Activated naive CD4-positive, alpha-beta T cell treated with anti-CD3 and anti-CD28 coated beads, Interleukin-2, amount 50 U/mL, for 24 hours (primary cell): ENCODE measurements at regions not wholly inside any gene's neighbourhood (a gene's known extent, or its start where the extent isn't known, plus 50 kb on each side); places are given as distances from the start of the nearest gene placed in this dataset.

Experiments
- H3K27ac Mint-ChIP-seq: one replicate; pipeline ENCODE4 v1.8.0; 2021; ENCODE audit warnings: mild to moderate bottlenecking, mixed read lengths
- H3K27me3 Mint-ChIP-seq: one replicate; pipeline ENCODE4 v1.8.0; 2021; ENCODE audit warnings: mixed read lengths
- H3K36me3 Mint-ChIP-seq: one replicate; pipeline ENCODE4 v1.8.0; 2021; ENCODE audit warnings: mixed read lengths
- H3K4me1 Mint-ChIP-seq: one replicate; pipeline ENCODE4 v1.8.0; 2021; ENCODE audit warnings: mixed read lengths
- H3K4me3 Mint-ChIP-seq: one replicate; pipeline ENCODE4 v1.8.0; 2021; ENCODE audit warnings: mild to moderate bottlenecking, mixed read lengths
- H3K9me3 Mint-ChIP-seq: one replicate; pipeline ENCODE4 v1.8.0; 2021; ENCODE audit warnings: mixed read lengths

DNA sequence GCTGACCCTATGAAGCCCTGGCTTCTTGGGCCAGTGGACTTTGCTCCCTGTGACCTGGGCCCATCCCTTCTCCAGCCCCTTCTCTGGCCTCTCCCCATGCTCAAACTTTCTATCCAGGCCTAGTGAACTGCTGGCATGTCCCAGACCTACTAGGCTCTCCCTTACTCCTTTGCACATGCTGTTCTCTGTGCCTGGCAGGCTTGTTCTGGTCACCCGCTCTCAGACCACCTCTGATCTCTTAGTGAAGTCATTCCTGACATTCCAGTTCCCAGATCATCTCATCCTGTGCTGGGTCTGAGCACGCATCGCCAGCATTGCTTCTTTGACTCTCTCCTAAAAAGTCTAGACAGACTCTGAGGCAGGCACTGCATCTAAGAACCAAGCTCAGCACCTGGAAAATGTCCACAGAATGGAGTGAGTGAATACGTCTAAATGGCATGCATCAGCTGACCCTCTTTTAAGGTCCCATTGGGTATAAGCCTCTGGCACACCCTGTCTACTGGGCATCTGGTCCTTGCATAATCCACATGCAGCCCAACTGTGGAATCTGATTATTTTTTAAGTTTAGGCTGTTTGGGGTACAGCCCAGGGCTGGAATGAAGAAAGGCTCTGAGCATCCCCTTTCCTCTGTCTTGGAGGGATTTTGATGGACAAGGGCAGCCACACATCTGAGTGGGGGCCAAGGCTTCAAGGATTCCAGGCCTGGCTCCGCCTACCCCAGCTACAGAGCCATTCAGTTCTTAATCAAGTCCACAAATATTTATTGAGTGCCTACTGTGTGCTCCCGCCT lies 130.6 kb upstream of the HAAO start:
- Mint-ChIP-seq H3K36me3 (no peaks in the 10 kb centered on the region), H3K27me3 (no peaks in the 10 kb centered on the region), H3K4me3 (no peak overlapping the region), H3K9me3 (no peaks in the 10 kb centered on the region), H3K4me1 (no peaks in the 10 kb centered on the region), H3K27ac (no peak overlapping the region)

DNA sequence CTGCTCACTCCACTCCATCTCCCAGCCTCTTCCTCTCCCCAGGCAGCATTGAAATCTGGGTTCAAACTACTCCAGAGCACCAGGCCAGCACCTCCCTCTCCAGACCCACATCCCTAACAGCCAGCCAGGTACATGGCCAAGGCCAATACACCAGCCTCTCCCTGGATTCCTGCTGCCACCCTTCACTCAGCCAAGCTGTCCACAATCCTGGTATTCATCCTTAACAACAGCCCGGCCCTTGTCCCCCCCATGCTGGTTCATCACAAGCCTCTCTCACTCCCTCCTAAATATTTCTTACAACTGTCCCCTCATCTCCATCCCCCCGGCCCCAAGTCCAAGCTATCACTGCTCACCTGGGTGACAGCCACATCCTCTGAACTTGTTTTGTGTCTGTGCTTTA lies 129.9 kb upstream of the HAAO start:
- Mint-ChIP-seq H3K27me3 (no peaks in the 10 kb centered on the region), H3K36me3 (no peaks in the 10 kb centered on the region), H3K4me3 (no peak overlapping the region), H3K27ac (no peak overlapping the region), H3K4me1 (no peaks in the 10 kb centered on the region), H3K9me3 (no peaks in the 10 kb centered on the region)

DNA sequence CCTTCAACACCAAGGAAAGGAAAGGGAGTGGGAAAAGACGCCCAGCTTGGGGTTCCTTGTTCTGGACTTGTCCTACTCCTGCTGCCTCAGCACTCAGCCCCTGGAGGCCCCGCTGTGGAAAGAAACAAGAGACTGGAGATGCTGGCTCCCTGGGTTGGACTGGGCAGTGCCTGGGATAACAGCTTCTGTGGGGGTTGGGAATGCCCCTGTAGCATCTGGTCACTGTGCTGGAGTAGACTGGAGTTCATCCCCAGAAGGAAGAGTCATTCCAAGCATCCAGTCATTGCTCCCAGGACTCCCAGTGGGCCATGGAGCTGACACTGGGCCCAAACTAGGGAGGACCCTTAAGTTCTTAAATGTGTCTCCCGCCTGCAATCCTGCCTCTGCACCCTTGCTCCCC lies 129.3 kb upstream of the HAAO start:
- no peak overlapping the region for H3K4me3 Mint-ChIP-seq
- no peaks in the 10 kb centered on the region for H3K27me3 Mint-ChIP-seq
- no peak overlapping the region for H3K27ac Mint-ChIP-seq
- no peaks in the 10 kb centered on the region for H3K36me3 Mint-ChIP-seq
- H3K4me1 Mint-ChIP-seq: no peaks in the 10 kb centered on the region
- no peaks in the 10 kb centered on the region for H3K9me3 Mint-ChIP-seq

DNA sequence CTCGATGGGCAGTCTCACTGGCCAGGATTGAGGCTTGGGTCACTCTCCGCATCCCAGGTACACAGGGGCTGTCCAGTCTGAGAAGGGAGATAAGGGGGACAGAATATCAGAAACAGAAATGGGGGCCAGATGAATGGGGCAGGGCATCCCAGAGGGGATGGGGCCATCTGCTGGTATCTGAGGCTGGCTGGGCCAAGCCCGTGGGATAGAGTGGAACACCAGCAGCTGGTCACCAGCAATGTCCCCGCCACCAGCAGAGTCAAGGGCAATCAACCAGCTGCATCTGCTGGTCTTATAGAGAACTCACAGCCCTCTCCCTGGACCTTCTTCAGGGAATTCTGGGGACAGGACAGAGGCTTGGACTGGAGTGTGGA lies 128.8 kb upstream of the HAAO start:
- Mint-ChIP-seq H3K4me3 (no peak overlapping the region), H3K9me3 (no peaks in the 10 kb centered on the region), H3K4me1 (no peaks in the 10 kb centered on the region), H3K36me3 (no peaks in the 10 kb centered on the region), H3K27me3 (no peaks in the 10 kb centered on the region), H3K27ac (no peak overlapping the region)

DNA sequence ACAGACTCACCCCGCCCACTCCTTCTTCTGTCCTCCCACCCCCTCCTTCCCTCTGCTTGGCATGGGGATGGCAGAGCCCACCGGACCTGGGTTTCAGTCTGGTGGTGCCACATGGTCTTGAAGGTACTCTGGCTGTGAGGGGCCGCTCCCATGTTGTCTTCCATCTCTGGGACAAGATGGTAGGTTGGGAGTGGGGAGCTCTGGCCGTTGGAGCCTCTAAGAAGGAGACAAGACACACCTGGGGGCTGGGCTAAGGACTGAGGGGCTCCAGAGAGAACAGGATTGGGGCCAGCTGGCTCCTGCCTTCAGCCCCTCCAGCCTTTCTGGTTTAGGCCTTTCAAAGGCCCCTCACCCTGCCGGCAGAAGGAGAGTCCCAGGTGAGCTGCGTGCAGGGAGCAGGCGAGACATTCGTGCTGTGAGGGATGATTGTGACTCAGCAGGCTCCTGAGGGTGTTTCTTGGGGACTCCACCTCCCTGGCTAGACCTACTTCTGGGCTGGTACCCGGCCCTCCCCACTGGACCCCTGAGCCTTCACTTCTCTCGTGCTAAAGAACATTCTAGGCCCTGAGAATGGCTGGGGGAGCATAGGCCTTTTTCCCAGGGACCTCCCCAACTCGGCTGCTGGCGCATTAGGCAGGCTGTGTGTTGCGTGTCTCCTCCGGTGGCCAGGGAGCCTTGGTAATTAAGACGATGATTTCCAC lies 128.2 kb upstream of the HAAO start:
- Mint-ChIP-seq H3K4me3 (no peak overlapping the region), H3K27ac (no peak overlapping the region), H3K4me1 (no peaks in the 10 kb centered on the region), H3K9me3 (no peaks in the 10 kb centered on the region), H3K36me3 (no peaks in the 10 kb centered on the region), H3K27me3 (no peaks in the 10 kb centered on the region)

DNA sequence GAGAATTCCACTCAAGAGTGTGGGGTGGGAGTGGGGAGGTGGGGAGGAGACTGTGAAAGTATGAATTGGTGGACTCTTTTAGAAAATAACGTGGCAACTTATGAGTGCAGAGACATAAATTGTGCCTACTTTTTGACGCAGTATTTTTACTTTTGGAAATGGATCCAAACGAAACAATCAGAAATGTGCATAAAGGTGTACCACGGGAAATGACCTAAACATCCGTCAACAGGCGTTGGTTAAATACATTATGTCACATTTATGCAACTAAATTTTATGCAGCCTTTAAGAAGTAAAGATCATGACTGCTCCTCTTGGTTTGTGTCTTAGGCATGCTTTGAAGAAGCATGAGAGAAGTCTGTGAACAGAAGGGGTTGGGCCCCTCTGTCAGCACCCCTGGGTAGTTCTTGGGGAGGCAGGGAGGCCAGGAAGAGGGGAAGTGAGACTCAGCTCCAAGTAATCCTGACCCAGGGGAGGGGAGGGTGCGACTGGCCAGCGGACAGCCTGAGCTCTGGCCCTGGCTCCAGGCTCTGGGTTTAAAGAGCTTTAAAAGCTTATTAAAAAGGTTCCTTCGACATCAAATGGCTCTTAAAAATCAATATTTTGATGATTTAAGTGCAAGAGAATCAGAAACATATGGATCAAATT lies 126.4 kb upstream of the HAAO start:
- H3K27me3 Mint-ChIP-seq: no peaks in the 10 kb centered on the region
- H3K36me3 Mint-ChIP-seq: no peaks in the 10 kb centered on the region
- no peak overlapping the region for H3K4me3 Mint-ChIP-seq
- no peaks in the 10 kb centered on the region for H3K9me3 Mint-ChIP-seq
- no peaks in the 10 kb centered on the region for H3K4me1 Mint-ChIP-seq
- no peak overlapping the region for H3K27ac Mint-ChIP-seq

DNA sequence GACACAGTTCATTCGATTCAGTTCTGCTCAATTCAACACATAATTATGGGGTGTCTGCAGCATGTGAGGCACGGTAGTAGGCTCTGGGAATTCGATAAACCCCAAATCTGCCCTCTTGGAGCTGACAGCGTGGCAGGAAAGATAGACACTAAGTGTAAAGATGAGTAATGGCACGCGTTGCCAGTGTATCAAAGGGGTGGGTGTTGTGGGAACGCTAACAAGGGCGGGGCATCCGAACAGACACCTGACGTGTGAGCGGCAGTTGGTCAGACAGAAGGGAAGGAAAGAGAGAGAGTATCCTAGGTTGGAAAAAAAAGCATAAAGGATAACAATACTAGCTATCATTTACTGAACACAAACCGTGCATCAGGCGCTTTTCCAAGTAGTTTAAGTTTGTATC lies 125.7 kb upstream of the HAAO start:
- no peak overlapping the region for H3K4me3 Mint-ChIP-seq
- no peaks in the 10 kb centered on the region for H3K9me3 Mint-ChIP-seq
- peaks cover 5% of the 10 kb centered on the region for H3K4me1 Mint-ChIP-seq
- H3K36me3 Mint-ChIP-seq: no peaks in the 10 kb centered on the region
- H3K27me3 Mint-ChIP-seq: no peaks in the 10 kb centered on the region
- H3K27ac Mint-ChIP-seq: no peak overlapping the region

DNA sequence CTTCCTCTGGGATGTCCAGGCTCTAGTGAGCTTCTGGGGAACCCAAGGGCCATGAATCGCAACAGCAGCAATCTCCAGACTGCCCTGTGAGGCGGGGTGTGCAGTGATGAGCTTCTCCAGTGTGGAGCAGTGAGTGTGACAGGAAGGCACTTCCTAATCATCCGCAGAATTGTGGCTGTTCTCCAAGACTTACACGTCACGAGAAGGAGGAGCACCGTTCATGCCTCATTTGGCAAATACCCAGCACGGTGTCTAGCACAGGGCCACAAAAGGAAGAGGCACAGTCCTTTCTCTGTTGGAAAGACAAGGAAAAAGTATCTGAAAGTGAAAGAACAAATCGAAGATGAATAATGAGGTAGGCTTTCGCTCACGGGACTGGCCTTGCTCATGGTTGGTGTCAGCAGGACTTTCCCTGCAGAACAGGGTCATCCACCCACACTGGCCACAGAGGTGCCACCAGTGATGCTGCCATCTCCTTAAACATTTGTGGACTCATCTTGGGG lies 125.1 kb upstream of the HAAO start:
- Mint-ChIP-seq H3K4me3 (no peak overlapping the region), H3K36me3 (no peaks in the 10 kb centered on the region), H3K9me3 (no peaks in the 10 kb centered on the region), H3K27me3 (no peaks in the 10 kb centered on the region), H3K27ac (no peak overlapping the region), H3K4me1 (peaks cover 5% of the 10 kb centered on the region)

DNA sequence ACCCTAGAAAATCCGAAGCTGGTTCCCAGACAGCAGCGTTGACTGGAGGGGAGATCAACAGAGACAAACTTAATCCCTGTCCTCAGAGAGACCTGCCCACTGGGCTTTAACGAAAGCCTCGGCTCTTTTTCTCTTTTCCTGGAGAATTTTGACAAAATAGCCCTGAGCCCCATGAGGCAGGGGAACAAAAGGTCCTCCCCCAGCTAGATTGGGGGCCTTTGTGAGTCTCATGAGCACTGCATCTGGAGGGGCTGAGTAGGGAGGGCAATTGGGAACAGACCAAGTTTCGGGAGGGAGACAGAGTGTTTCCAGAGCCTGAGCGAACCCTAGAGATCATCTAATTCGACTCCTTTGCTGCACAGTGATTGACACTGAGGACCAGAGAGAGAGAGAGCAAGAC lies 123.9 kb upstream of the HAAO start:
- no peak overlapping the region for H3K27ac Mint-ChIP-seq
- H3K4me3 Mint-ChIP-seq: no peak overlapping the region
- no peaks in the 10 kb centered on the region for H3K9me3 Mint-ChIP-seq
- H3K36me3 Mint-ChIP-seq: no peaks in the 10 kb centered on the region
- H3K4me1 Mint-ChIP-seq: peaks cover 5% of the 10 kb centered on the region
- no peaks in the 10 kb centered on the region for H3K27me3 Mint-ChIP-seq

DNA sequence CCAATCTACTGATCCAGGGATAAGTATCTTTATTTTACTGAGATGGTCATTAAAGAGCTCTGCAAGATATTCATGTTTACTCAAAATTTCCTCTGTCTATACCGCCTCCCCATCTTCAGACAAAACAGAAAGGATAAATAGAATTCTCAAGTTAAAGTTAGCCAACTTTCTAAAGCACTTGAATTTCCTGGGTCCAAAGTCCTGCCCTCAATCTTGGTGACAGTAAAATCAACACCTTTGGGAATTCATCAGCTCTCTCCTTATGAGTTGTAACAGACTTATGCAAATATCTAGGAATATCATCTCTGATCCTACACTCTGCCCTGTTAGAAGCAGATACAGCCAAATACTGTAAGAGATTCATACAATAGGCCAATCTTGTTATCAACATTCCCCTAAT lies 122.5 kb upstream of the HAAO start:
- Mint-ChIP-seq H3K9me3 (no peaks in the 10 kb centered on the region), H3K36me3 (no peaks in the 10 kb centered on the region), H3K4me3 (no peak overlapping the region), H3K27me3 (no peaks in the 10 kb centered on the region), H3K4me1 (peaks cover 5% of the 10 kb centered on the region), H3K27ac (no peak overlapping the region)

DNA sequence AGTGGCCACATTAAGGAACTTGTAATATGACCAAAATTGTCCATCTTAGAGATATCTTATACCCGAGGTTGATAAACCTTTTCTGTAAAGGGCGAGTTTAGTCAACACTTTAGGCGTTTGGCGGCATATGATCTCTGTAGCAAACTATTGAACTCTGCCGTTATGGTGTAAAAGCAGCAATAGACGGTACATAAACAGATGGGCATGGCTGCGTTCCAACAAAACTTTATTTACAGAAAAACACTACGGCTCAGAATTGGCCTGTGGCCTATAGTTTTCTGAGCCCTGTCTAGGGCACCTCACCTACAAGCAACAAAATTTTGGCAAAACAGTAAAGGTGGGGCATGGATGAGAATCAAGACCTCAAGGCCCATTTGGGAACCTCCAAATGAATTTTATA lies 121.9 kb upstream of the HAAO start:
- H3K9me3 Mint-ChIP-seq: no peaks in the 10 kb centered on the region
- H3K27me3 Mint-ChIP-seq: no peaks in the 10 kb centered on the region
- no peak overlapping the region for H3K4me3 Mint-ChIP-seq
- H3K4me1 Mint-ChIP-seq: peaks cover 5% of the 10 kb centered on the region
- no peaks in the 10 kb centered on the region for H3K36me3 Mint-ChIP-seq
- H3K27ac Mint-ChIP-seq: no peak overlapping the region

DNA sequence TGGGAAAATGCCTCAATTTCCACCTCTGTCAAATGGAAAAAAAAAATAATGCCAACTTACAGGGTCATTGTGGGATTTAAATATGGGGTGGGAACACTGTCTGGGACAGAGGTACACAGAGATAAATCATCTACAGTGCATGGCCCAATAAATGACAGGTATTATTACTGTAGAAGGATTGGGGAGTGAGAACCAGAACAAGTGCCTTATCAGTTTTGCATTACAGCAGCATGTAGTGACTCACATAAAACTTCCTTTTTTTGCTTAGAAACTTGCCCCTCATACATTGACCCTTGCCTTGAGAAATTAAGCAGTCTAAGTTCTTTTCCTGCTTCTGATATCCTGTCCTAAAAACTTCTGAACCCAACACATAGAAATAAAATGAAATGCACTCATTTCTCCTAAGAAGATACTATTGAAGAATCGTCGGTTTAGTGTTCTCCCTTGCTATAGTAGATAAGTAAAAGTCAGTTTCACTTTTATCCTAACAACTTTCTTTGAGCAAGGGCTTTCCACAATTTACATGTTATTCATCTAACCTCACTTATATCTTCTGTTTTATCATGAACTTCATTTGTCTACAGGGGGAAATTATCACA lies 121.0 kb upstream of the HAAO start:
- H3K4me3 Mint-ChIP-seq: no peak overlapping the region

DNA sequence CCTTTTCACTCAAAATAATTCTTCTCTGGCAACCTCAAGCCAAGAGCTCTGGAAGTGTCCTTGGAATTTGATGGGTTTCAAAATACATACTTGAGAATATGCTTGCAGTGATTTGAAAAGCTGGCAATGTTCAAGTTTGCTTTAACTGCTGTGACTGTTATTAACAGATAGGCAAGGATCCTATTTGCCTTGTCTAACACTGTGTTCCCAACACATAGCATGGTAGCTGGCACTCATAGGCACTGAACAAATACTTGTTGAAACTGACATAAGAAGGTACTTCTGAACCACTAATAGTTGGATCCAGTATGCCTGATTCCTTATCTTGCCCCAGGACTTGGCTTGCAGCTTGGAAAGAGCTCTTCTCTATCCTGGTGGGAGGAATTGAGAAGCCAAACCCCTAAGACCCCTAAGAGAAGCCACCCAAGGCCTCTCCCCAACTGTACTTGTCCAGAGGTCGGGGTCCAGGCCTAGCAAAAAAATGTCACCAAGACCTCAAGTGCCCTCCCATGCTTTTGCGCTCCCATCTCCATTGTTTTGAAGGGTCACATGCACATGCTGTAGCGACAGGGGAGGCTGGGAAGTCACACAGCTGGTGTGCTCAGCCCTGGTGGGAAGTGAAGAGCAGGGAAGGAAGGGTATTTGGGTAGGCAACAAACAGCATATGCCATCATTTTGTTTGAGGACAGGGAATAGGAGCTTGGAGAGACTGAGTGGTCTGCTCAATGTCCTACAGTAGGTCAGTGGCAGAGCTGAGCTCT lies 118.4 kb upstream of the HAAO start:
- no peak overlapping the region for H3K27ac Mint-ChIP-seq
- peaks cover 5% of the 10 kb centered on the region for H3K4me1 Mint-ChIP-seq
- no peaks in the 10 kb centered on the region for H3K27me3 Mint-ChIP-seq
- no peaks in the 10 kb centered on the region for H3K36me3 Mint-ChIP-seq
- no peaks in the 10 kb centered on the region for H3K9me3 Mint-ChIP-seq
- no peak overlapping the region for H3K4me3 Mint-ChIP-seq

More for the DNA sequence above, 121.0 kb upstream of the HAAO start:
- H3K9me3 Mint-ChIP-seq: no peaks in the 10 kb centered on the region
- H3K27me3 Mint-ChIP-seq: no peaks in the 10 kb centered on the region
- peaks cover 5% of the 10 kb centered on the region for H3K4me1 Mint-ChIP-seq
- H3K27ac Mint-ChIP-seq: no peak overlapping the region
- H3K36me3 Mint-ChIP-seq: no peaks in the 10 kb centered on the region

DNA sequence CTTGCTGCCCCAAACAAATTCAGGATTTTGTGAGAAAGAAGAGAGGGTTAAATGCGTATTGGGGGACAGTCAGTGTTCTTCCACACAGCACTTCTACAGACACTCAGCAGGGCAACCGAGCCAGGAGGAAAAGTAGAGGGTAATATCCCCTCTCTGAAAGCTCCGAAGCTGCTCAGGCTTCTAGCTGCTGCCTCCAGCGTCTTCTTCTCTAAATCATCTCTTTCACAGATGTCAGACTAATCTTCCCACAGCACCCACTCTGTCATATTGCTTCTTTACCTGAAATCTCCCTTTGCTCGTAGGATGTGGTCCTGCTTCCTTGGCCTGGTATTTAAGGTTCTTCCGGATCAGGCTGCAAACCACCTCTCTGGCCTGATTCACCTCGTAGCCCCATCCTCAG lies 117.6 kb upstream of the HAAO start:
- Mint-ChIP-seq H3K4me3 (no peak overlapping the region), H3K27me3 (peaks cover 3% of the 10 kb centered on the region), H3K4me1 (peaks cover 5% of the 10 kb centered on the region), H3K27ac (no peak overlapping the region), H3K9me3 (no peaks in the 10 kb centered on the region), H3K36me3 (no peaks in the 10 kb centered on the region)

DNA sequence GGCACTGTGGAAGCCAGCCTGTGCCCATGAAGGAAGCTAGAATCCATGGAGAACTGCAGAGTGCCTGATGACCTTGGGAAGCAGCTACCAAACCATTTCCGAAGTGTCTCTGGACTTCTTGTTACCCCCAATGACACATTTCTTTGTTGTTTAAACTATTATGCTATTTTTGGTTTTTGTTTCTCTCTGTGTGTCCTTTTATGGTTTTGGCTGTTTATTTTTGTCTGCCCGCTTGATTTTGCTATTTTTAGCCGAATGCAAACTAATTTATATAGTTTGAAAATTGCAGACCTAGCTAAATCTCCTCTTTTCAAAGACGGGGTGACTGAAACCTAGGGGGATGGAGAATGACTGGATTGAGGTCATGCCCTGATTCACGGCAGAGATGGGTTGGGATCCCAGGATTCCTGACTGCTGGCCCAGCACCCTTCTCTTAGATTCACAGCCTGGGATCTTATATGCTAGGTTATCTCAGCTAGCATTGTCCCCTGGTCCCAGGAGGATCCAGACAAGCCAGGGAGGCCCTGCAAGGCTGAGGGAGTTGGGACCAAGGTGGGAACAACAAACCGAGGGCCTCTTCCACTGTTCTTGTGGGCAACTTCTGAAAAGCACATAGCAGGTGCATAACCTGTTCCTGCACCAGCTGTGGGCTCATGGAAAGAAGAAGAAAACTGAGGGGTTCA lies 116.3 kb upstream of the HAAO start:
- Mint-ChIP-seq H3K27me3 (peaks cover 3% of the 10 kb centered on the region), H3K4me3 (no peak overlapping the region), H3K27ac (no peak overlapping the region), H3K4me1 (peaks cover 4% of the 10 kb centered on the region), H3K36me3 (no peaks in the 10 kb centered on the region), H3K9me3 (no peaks in the 10 kb centered on the region)
